ENCODE measurements at regions not wholly inside any gene's neighbourhood (a gene's known extent, or its start where the extent isn't known, plus 50 kb on each side); places are given as distances from the start of the nearest gene placed in this dataset.

- peak; percentile 52 for DNase-seq (ENCODE audit: low read depth)
Observed at GRCh38 chr1:55506740-55507577, 291.8 kb upstream of the USP24 start.

GRCh38 chr1:55505326-55505725, 290.2 kb upstream of the USP24 start:
- DNase-seq (ENCODE audit: low read depth), result no peak

GRCh38 chr1:55504306-55504731, 289.2 kb upstream of the USP24 start:
- no peak for DNase-seq (ENCODE audit: low read depth)

- no peak for DNase-seq (ENCODE audit: low read depth)
Observed at GRCh38 chr1:55503663-55504305, 288.6 kb upstream of the USP24 start.

- DNase-seq (ENCODE audit: low read depth), result peak; percentile 34
Observed at GRCh38 chr1:55500601-55501000, 285.4 kb upstream of the USP24 start.

- no peak for DNase-seq (ENCODE audit: low read depth)
Observed at GRCh38 chr1:55490547-55490946, 275.4 kb upstream of the USP24 start.

GRCh38 chr1:55484173-55484572, 269.0 kb upstream of the USP24 start:
- no peak for DNase-seq (ENCODE audit: low read depth)

GRCh38 chr1:55483523-55483922, 268.4 kb upstream of the USP24 start:
- DNase-seq (ENCODE audit: low read depth), result no peak

- DNase-seq (ENCODE audit: low read depth), result no peak
Observed at GRCh38 chr1:55481634-55482033, 266.5 kb upstream of the USP24 start.

- no peak for DNase-seq (ENCODE audit: low read depth)
Observed at GRCh38 chr1:55480029-55480795, 265.0 kb upstream of the USP24 start.

GRCh38 chr1:55478742-55479141, 263.6 kb upstream of the USP24 start:
- peak; percentile 14 for DNase-seq (ENCODE audit: low read depth)

GRCh38 chr1:55477953-55478352, 262.8 kb upstream of the USP24 start:
- DNase-seq (ENCODE audit: low read depth), result no peak

- DNase-seq (ENCODE audit: low read depth), result no peak
Observed at GRCh38 chr1:55476445-55477015, 261.4 kb upstream of the USP24 start.

- peak; percentile 49 for DNase-seq (ENCODE audit: low read depth)
Observed at GRCh38 chr1:55474168-55474786, 259.1 kb upstream of the USP24 start.

GRCh38 chr1:55473661-55474060, 258.5 kb upstream of the USP24 start:
- no peak for DNase-seq (ENCODE audit: low read depth)

GRCh38 chr1:55472784-55473183, 257.6 kb upstream of the USP24 start:
- no peak for DNase-seq (ENCODE audit: low read depth)

- no peak for DNase-seq (ENCODE audit: low read depth)
Observed at GRCh38 chr1:55472115-55472514, 257.0 kb upstream of the USP24 start.

- no peak for DNase-seq (ENCODE audit: low read depth)
Observed at GRCh38 chr1:55468142-55468795, 253.1 kb upstream of the USP24 start.

GRCh38 chr1:55466921-55467320, 251.8 kb upstream of the USP24 start:
- no peak for DNase-seq (ENCODE audit: low read depth)

GRCh38 chr1:55466373-55466772, 251.2 kb upstream of the USP24 start:
- no peak for DNase-seq (ENCODE audit: low read depth)

- DNase-seq (ENCODE audit: low read depth), result no peak
Observed at GRCh38 chr1:55464550-55464949, 249.4 kb upstream of the USP24 start.

Data from stromal cell of bone marrow (primary cell).